Ascending aorta (tissue), 2 donors: ENCODE measurements at regions not wholly inside any gene's neighbourhood (a gene's known extent, or its start where the extent isn't known, plus 50 kb on each side); places are given as distances from the start of the nearest gene placed in this dataset.
"Not testable (repeated sequence)": the region's sequence is repeated elsewhere in the genome, so short reads cannot be mapped to it uniquely, and the experiment has no call there.

Experiments used
- DNase-seq, 2 donors: peaks; one replicate each; pipeline ENCODE4 v3.0.0-alpha.2; 2019; ENCODE audit warnings: low spot score in 2 of 2
- H3K27ac ChIP-seq, 2 donors: fragments of 200-600 bp; sonication (generic); one replicate each; pipeline ENCODE4 v1.5.1; 2016 to 2017; ENCODE audit warnings: mild to moderate bottlenecking in 1 of 2
- H3K27me3 ChIP-seq: fragments of 200-600 bp; sonication (generic); one replicate; pipeline ENCODE4 v1.5.1; 2017
- H3K36me3 ChIP-seq, 2 donors: fragments of 200-600 bp; sonication (generic); one replicate each; pipeline ENCODE4 v1.5.1; 2016
- H3K4me1 ChIP-seq, 2 donors: fragments of 200-600 bp; sonication (generic); one replicate each; pipeline ENCODE4 v1.5.1; 2016 to 2017; ENCODE audit warnings: mild to moderate bottlenecking in 1 of 2
- H3K4me3 ChIP-seq, 2 donors: fragments of 200-600 bp; sonication (generic); one replicate each; pipeline ENCODE4 v1.5.1; 2016 to 2017; ENCODE audit warnings: mild to moderate bottlenecking in 1 of 2
- H3K9me3 ChIP-seq, 2 donors: fragments of 200-600 bp; sonication (generic); one replicate each; pipeline ENCODE4 v1.5.1; 2016
- intact Hi-C: fragments of 100-400 bp; cut with DNase I; formaldehyde crosslinking; loops from one replicate; pipeline ENCODE4 v1.15.1; 2023
- TF ChIP-seq, protein P1 (sequence below), 3 experiments: fragments of 200-600 bp in 2 of 3; fragments of 450-650 bp in 1 of 3; sonication (generic) in 2 of 3; IDR thresholded peaks; one replicate each; pipeline ENCODE4 v1.5.1; 2016 to 2019; ENCODE audit warnings: antibody characterized with exemption in 3 of 3, mild to moderate bottlenecking in 1 of 3, moderate library complexity in 1 of 3

GRCh38 chr16:52123061-52123839 lies 423.7 kb downstream of the TOX3 start:
- DNase-seq = no peak
- TF ChIP-seq, protein P1, sequence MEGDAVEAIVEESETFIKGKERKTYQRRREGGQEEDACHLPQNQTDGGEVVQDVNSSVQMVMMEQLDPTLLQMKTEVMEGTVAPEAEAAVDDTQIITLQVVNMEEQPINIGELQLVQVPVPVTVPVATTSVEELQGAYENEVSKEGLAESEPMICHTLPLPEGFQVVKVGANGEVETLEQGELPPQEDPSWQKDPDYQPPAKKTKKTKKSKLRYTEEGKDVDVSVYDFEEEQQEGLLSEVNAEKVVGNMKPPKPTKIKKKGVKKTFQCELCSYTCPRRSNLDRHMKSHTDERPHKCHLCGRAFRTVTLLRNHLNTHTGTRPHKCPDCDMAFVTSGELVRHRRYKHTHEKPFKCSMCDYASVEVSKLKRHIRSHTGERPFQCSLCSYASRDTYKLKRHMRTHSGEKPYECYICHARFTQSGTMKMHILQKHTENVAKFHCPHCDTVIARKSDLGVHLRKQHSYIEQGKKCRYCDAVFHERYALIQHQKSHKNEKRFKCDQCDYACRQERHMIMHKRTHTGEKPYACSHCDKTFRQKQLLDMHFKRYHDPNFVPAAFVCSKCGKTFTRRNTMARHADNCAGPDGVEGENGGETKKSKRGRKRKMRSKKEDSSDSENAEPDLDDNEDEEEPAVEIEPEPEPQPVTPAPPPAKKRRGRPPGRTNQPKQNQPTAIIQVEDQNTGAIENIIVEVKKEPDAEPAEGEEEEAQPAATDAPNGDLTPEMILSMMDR (IDR thresholded peaks at IDR 0.05) = no peak
- no peaks in the 10 kb centered on the region for H3K4me1 ChIP-seq
- H3K27me3 ChIP-seq = no peaks in the 10 kb centered on the region
- peaks cover 0 to 14% of the 10 kb centered on the region in 2 donors for H3K9me3 ChIP-seq
- intact Hi-C loops = no loop called here
- no peak overlapping the region for H3K27ac ChIP-seq
- H3K4me3 ChIP-seq = no peak overlapping the region
- H3K36me3 ChIP-seq = no peaks in the 10 kb centered on the region

DNA sequence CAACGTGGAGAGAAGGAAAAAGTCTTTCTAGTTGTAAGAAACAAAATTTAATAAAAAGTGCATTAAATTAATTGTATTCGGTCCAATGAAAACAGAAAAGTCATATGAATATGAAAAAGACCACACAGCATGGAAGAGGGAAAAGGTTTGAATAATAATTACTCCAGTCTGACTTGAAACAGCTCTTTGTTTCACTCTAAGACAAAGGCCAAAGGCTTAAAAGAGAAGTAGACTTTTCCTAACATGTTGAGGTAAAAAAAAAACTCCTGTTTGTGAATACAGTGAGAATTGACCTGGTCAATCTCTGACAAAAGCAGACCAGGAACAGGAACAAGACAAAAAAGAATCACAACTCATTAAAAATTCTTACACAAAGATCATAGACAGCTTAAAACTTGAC lies 429.8 kb downstream of the TOX3 start:
- Histone ChIP-seq H3K36me3 (no peaks in the 10 kb centered on the region), H3K4me1 (no peaks in the 10 kb centered on the region), H3K27me3 (no peaks in the 10 kb centered on the region), H3K9me3 (peaks cover 0 to 14% of the 10 kb centered on the region in 2 donors), H3K4me3 (no peak overlapping the region), H3K27ac (no peak overlapping the region)
- intact Hi-C loops = no loop called here
- DNase-seq = no peak
- TF ChIP-seq, protein P1 (IDR thresholded peaks at IDR 0.05) = no peak

DNA sequence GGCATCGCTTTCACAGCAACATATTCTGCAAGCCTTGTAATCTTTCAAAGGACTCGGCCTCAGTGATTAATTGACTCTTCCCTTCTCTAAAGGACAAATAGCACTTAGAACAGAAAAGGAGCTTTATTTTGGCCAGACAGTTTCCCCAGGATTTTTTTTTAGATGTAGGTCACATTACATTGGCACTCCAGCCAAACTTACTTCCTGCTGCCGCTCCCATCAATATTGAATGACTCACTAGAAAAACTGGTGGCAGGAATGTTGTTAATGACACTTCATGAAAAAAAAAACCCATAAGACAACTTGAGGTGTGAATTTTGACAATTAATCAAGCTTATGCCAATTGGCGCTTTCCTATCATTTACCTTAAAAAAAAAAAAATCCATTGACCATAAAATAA lies 432.6 kb downstream of the TOX3 start:
- Histone ChIP-seq H3K9me3 (peaks cover 0 to 7% of the 10 kb centered on the region in 2 donors), H3K4me1 (no peaks in the 10 kb centered on the region), H3K27ac (no peak overlapping the region), H3K4me3 (no peak overlapping the region), H3K27me3 (no peaks in the 10 kb centered on the region), H3K36me3 (no peaks in the 10 kb centered on the region)
- TF ChIP-seq, protein P1 (IDR thresholded peaks at IDR 0.05) = no peak
- intact Hi-C loops = no loop called here
- no peak for DNase-seq

- DNase-seq = no peak
- no peaks in the 10 kb centered on the region for H3K36me3 ChIP-seq
- no peaks in the 10 kb centered on the region for H3K27me3 ChIP-seq
- no peaks in the 10 kb centered on the region for H3K4me1 ChIP-seq
- peaks cover 0 to 2% of the 10 kb centered on the region in 2 donors for H3K9me3 ChIP-seq
- no peak overlapping the region for H3K4me3 ChIP-seq
- TF ChIP-seq, protein P1 (IDR thresholded peaks at IDR 0.05) = no peak
- intact Hi-C loops = no loop called here
- H3K27ac ChIP-seq = no peak overlapping the region
These were observed 433.3 kb downstream of the TOX3 start for GRCh38 chr16:52113533-52114183.

GRCh38 chr16:52104993-52105392 lies 441.9 kb downstream of the TOX3 start:
- DNase-seq, H3K4me1 ChIP-seq, H3K27me3 ChIP-seq, H3K4me3 ChIP-seq, H3K27ac ChIP-seq, intact Hi-C loops, H3K36me3 ChIP-seq, H3K9me3 ChIP-seq: not testable (repeated sequence)

DNA sequence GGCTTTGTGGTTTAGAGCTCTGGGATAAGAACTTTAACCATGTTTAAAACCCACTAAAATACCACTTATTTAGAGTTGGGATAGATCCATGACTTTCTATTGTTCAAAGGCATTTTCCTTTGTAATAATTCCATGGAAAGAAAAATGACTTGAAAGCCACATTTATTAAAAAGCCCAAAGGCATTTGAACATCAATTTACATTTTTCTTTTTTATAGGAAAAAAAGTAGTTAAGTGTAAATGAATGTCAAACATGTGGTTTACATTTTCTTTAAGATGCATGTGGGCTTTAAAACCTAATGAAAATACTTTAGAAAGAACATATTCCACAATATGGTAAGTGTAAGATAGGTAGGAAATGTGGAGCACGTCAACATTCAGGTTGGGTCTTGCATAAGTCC lies 443.2 kb downstream of the TOX3 start:
- H3K9me3 ChIP-seq = no peaks in the 10 kb centered on the region
- H3K36me3 ChIP-seq = no peaks in the 10 kb centered on the region
- H3K4me1 ChIP-seq = no peaks in the 10 kb centered on the region
- TF ChIP-seq, protein P1 (IDR thresholded peaks at IDR 0.05) = no peak
- H3K27ac ChIP-seq = no peak overlapping the region
- no peak for DNase-seq
- H3K4me3 ChIP-seq = no peak overlapping the region
- intact Hi-C loops = no loop called here
- H3K27me3 ChIP-seq = no peaks in the 10 kb centered on the region
